ENCODE measurements at regions not wholly inside any gene's neighbourhood (a gene's known extent, or its start where the extent isn't known, plus 50 kb on each side); places are given as distances from the start of the nearest gene placed in this dataset.

DNA sequence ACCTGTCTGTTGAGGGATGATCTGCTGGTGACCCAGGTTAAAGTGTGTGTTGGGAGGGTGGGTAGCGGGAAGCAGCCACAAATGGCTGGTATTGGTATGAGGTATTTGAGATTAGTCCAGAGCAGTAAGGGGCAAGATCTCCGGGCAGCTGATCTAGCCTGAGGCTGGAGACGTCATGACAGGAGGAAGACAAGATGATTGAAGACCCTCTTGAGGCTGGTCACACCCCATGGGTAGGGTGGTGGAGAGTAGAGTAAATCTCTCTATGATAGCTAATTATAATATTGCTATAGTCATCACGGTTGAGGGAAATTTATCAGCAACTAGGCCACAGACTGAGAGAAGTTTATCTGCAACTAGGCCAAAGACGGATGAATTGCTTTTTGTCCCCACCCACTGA, 128.5 kb downstream of the CDCA7 start:
- intact Hi-C loops (cut with micrococcal nuclease) = no loop called here
- Mint-ChIP-seq H3K27ac (no peak overlapping the region), H3K4me1 (ENCODE audit: low read depth) (no peaks in the 10 kb centered on the region), H3K36me3 (ENCODE audit: low read depth) (no peaks in the 10 kb centered on the region), H3K4me3 (no peak overlapping the region), H3K27me3 (ENCODE audit: low read depth) (no peaks in the 10 kb centered on the region), H3K9me3 (no peaks in the 10 kb centered on the region)
- no peak for DNase-seq
- CTCF ChIA-PET = interaction anchor here (1.4 kb wide), 1 partner anchor 82 kb away, joined by 3 read pairs; no protein-coding TSS in a partner anchor

GRCh38 chr2:173488861-173489260, 134.2 kb downstream of the CDCA7 start:
- CTCF ChIA-PET = no interaction called here

DNA sequence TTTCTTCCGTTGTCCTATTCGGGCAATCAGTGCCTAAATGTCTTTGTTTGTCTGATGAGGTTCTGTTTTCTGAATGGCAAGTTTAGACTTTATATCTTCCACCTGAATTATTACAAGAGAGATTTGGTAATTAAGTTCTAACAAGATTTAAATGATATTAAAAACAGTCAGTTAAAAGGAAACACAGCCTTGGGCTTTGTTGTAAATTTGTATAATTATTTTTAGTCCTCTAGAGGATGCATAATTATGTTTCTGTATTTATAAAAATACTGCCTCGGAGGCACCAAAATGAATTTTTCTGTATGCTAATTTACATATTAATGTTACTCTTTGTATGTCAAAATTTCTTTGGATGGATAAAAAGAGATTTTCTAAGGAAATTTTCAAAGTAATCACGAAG, 136.7 kb downstream of the CDCA7 start:
- Mint-ChIP-seq H3K4me1 (ENCODE audit: low read depth) (no peaks in the 10 kb centered on the region), H3K27ac (no peak overlapping the region), H3K27me3 (ENCODE audit: low read depth) (peaks cover 12% of the 10 kb centered on the region), H3K36me3 (ENCODE audit: low read depth) (no peaks in the 10 kb centered on the region), H3K4me3 (no peak overlapping the region), H3K9me3 (no peaks in the 10 kb centered on the region)
- no peak for DNase-seq
- CTCF ChIA-PET = no interaction called here
- intact Hi-C loops (cut with micrococcal nuclease) = no loop called here

More at GRCh38 chr2:173488861-173489260, 134.2 kb downstream of the CDCA7 start:
- no peak overlapping the region for H3K4me3 Mint-ChIP-seq
- peaks cover 11% of the 10 kb centered on the region for H3K27me3 Mint-ChIP-seq (ENCODE audit: low read depth)
- H3K27ac Mint-ChIP-seq = no peak overlapping the region
- H3K4me1 Mint-ChIP-seq (ENCODE audit: low read depth) = no peaks in the 10 kb centered on the region
- DNase-seq = no peak
- intact Hi-C loops (cut with micrococcal nuclease) = no loop called here
- H3K9me3 Mint-ChIP-seq = no peaks in the 10 kb centered on the region
- H3K36me3 Mint-ChIP-seq (ENCODE audit: low read depth) = no peaks in the 10 kb centered on the region

GRCh38 chr2:173493874-173494273, 139.2 kb downstream of the CDCA7 start:
- CTCF ChIA-PET = no interaction called here
- no peaks in the 10 kb centered on the region for H3K36me3 Mint-ChIP-seq (ENCODE audit: low read depth)
- DNase-seq = no peak
- H3K4me1 Mint-ChIP-seq (ENCODE audit: low read depth) = no peaks in the 10 kb centered on the region
- H3K27ac Mint-ChIP-seq = no peak overlapping the region
- H3K9me3 Mint-ChIP-seq = no peaks in the 10 kb centered on the region
- no peak overlapping the region for H3K4me3 Mint-ChIP-seq
- intact Hi-C loops (cut with micrococcal nuclease) = no loop called here
- H3K27me3 Mint-ChIP-seq (ENCODE audit: low read depth) = peaks cover 12% of the 10 kb centered on the region

DNA sequence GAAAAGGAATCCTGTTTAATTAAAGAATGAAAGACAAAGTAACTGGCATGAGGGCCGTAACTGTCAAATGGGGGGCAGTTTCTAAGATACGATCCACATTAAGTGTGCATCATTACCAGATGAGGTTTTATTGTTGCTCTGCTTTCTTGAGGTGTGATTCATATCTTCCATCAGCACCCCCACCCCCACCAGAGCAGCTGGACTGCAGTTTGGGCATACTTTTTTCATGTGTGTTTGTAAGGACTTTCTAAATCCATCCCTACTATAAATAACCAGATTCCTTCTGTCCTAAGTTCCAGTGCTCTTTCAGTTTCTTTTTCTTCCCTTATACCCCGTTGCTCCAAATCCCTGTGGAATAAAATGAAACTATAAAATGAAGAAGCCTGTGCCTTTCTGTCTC, 142.1 kb downstream of the CDCA7 start:
- Mint-ChIP-seq H3K4me1 (ENCODE audit: low read depth) (no peaks in the 10 kb centered on the region), H3K4me3 (no peak overlapping the region), H3K9me3 (peaks cover 2% of the 10 kb centered on the region), H3K27me3 (ENCODE audit: low read depth) (peaks cover 4% of the 10 kb centered on the region), H3K36me3 (ENCODE audit: low read depth) (peaks cover 1% of the 10 kb centered on the region), H3K27ac (no peak overlapping the region)
- CTCF ChIA-PET = no interaction called here
- intact Hi-C loops (cut with micrococcal nuclease) = no loop called here
- no peak for DNase-seq

GRCh38 chr2:173500953-173501352, 146.3 kb downstream of the CDCA7 start:
- intact Hi-C loops (cut with micrococcal nuclease) = no loop called here
- Mint-ChIP-seq H3K27me3 (ENCODE audit: low read depth) (peaks cover 18% of the 10 kb centered on the region), H3K36me3 (ENCODE audit: low read depth) (peaks cover 1% of the 10 kb centered on the region), H3K4me3 (no peak overlapping the region), H3K4me1 (ENCODE audit: low read depth) (no peaks in the 10 kb centered on the region), H3K27ac (no peak overlapping the region), H3K9me3 (peaks cover 2% of the 10 kb centered on the region)
- CTCF ChIA-PET = no interaction called here
- no peak for DNase-seq

GRCh38 chr2:173502296-173502695, 147.6 kb downstream of the CDCA7 start:
- DNase-seq = no peak
- Mint-ChIP-seq H3K27me3 (ENCODE audit: low read depth) (peaks cover 18% of the 10 kb centered on the region), H3K36me3 (ENCODE audit: low read depth) (peaks cover 1% of the 10 kb centered on the region), H3K4me1 (ENCODE audit: low read depth) (no peaks in the 10 kb centered on the region), H3K27ac (no peak overlapping the region), H3K9me3 (peaks cover 2% of the 10 kb centered on the region), H3K4me3 (no peak overlapping the region)
- CTCF ChIA-PET = no interaction called here
- intact Hi-C loops (cut with micrococcal nuclease) = no loop called here

DNA sequence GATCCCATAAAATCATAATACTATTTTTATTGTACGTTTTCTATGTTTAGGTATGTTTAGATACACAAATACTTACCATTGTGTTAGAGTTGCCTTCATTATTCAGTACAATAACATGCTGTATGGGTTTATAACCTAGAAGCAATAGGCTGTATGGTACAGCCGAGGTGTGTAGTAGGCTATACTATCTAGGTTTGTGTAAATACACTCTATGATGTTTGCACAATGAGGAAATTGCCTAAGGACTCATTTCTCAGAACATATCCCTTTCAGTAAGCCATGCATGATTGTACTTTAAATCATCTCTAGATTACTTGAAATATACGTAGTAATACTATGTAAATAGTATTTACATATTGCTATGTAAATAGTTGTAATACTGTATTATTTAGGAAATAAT, 156.7 kb downstream of the CDCA7 start:
- DNase-seq = no peak
- Mint-ChIP-seq H3K9me3 (no peaks in the 10 kb centered on the region), H3K27me3 (ENCODE audit: low read depth) (peaks cover 12% of the 10 kb centered on the region), H3K27ac (no peak overlapping the region), H3K4me3 (no peak overlapping the region), H3K4me1 (ENCODE audit: low read depth) (no peaks in the 10 kb centered on the region), H3K36me3 (ENCODE audit: low read depth) (no peaks in the 10 kb centered on the region)
- CTCF ChIA-PET = no interaction called here
- intact Hi-C loops (cut with micrococcal nuclease) = no loop called here

DNA sequence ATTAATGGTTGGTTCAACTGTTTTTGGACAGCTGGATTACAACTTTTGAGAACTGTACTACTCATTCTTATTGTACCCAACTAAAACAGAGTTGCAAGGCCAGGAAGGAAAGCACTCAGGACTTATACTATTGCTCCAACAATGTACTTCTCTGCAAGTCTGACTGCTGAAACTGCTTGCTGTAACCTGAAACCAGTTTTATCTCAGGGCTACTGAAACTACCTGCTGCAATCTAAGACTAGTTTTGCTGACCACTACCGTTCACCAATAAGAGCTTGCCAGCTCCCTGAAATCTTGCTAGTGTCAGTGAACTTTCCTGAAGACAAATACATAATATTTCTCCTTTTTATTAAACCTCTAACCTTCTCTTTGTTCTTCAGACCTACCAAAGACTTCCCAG, 157.3 kb downstream of the CDCA7 start:
- H3K9me3 Mint-ChIP-seq = peaks cover 3% of the 10 kb centered on the region
- intact Hi-C loops (cut with micrococcal nuclease) = no loop called here
- no peak overlapping the region for H3K27ac Mint-ChIP-seq
- H3K36me3 Mint-ChIP-seq (ENCODE audit: low read depth) = no peaks in the 10 kb centered on the region
- no peak overlapping the region for H3K4me3 Mint-ChIP-seq
- H3K4me1 Mint-ChIP-seq (ENCODE audit: low read depth) = no peaks in the 10 kb centered on the region
- peaks cover 12% of the 10 kb centered on the region for H3K27me3 Mint-ChIP-seq (ENCODE audit: low read depth)
- no peak for DNase-seq
- CTCF ChIA-PET = no interaction called here

GRCh38 chr2:173513107-173513727, 158.5 kb downstream of the CDCA7 start:
- Mint-ChIP-seq H3K27ac (no peak overlapping the region), H3K4me3 (no peak overlapping the region), H3K36me3 (ENCODE audit: low read depth) (no peaks in the 10 kb centered on the region), H3K9me3 (peaks cover 9% of the 10 kb centered on the region), H3K4me1 (ENCODE audit: low read depth) (no peaks in the 10 kb centered on the region), H3K27me3 (ENCODE audit: low read depth) (peaks cover 12% of the 10 kb centered on the region)
- DNase-seq = no peak
- CTCF ChIA-PET = no interaction called here
- intact Hi-C loops (cut with micrococcal nuclease) = no loop called here

GRCh38 chr2:173520918-173521317, 166.2 kb downstream of the CDCA7 start:
- no peak for DNase-seq
- H3K4me3 Mint-ChIP-seq = no peak overlapping the region
- no peaks in the 10 kb centered on the region for H3K4me1 Mint-ChIP-seq (ENCODE audit: low read depth)
- CTCF ChIA-PET = no interaction called here
- H3K27ac Mint-ChIP-seq = no peak overlapping the region
- H3K9me3 Mint-ChIP-seq = peaks cover 13% of the 10 kb centered on the region
- peaks cover 3% of the 10 kb centered on the region for H3K27me3 Mint-ChIP-seq (ENCODE audit: low read depth)
- intact Hi-C loops (cut with micrococcal nuclease) = no loop called here
- H3K36me3 Mint-ChIP-seq (ENCODE audit: low read depth) = no peaks in the 10 kb centered on the region

- CTCF ChIA-PET = no interaction called here
- peaks cover 13% of the 10 kb centered on the region for H3K9me3 Mint-ChIP-seq
- intact Hi-C loops (cut with micrococcal nuclease) = no loop called here
- H3K4me1 Mint-ChIP-seq (ENCODE audit: low read depth) = no peaks in the 10 kb centered on the region
- no peak for DNase-seq
- H3K27ac Mint-ChIP-seq = no peak overlapping the region
- no peaks in the 10 kb centered on the region for H3K36me3 Mint-ChIP-seq (ENCODE audit: low read depth)
- H3K27me3 Mint-ChIP-seq (ENCODE audit: low read depth) = peaks cover 5% of the 10 kb centered on the region
- no peak overlapping the region for H3K4me3 Mint-ChIP-seq
Observed at GRCh38 chr2:173521450-173522192, 166.9 kb downstream of the CDCA7 start.

DNA sequence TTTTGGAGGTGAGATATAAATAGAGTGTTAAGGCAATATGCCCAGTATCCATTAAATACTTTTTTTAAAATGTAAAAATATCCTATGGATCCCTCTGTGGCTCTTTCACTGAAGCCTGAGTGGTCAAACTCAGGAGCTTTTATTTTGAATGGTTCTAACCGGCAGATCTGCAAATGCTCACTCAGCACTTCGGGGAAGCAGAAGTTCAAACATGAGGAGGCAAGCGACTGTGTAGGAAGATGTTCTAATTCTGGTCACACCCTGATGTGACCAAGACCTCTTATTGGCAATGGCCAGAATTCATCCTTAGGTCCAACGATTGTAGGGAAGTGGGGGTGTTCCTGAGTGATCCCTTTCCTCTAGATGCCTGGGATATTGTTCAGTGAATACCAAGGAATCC, 168.8 kb downstream of the CDCA7 start:
- H3K27ac Mint-ChIP-seq = no peak overlapping the region

More for the DNA sequence above, 168.8 kb downstream of the CDCA7 start:
- no peaks in the 10 kb centered on the region for H3K4me1 Mint-ChIP-seq (ENCODE audit: low read depth)
- CTCF ChIA-PET = no interaction called here
- intact Hi-C loops (cut with micrococcal nuclease) = no loop called here
- H3K27me3 Mint-ChIP-seq (ENCODE audit: low read depth) = peaks cover 5% of the 10 kb centered on the region
- no peak for DNase-seq
- H3K9me3 Mint-ChIP-seq = peaks cover 3% of the 10 kb centered on the region
- no peak overlapping the region for H3K4me3 Mint-ChIP-seq
- no peaks in the 10 kb centered on the region for H3K36me3 Mint-ChIP-seq (ENCODE audit: low read depth)
